ENCODE measurements at regions not wholly inside any gene's neighbourhood (a gene's known extent, or its start where the extent isn't known, plus 50 kb on each side); places are given as distances from the start of the nearest gene placed in this dataset.

GRCh38 chr6:115631028-115631427, 429.7 kb downstream of the FRK start:
- Histone ChIP-seq H3K27ac (ENCODE audit: low read depth, low read length, poor library complexity, severe bottlenecking) (no peak overlapping the region), H3K4me2 (ENCODE audit: low read length) (no peak overlapping the region), H2AFZ (ENCODE audit: low read length) (no peak overlapping the region), H3K9ac (ENCODE audit: low read length) (no peak overlapping the region), H3K36me3 (ENCODE audit: insufficient read depth, low read length) (no peaks in the 10 kb centered on the region), H4K20me1 (ENCODE audit: insufficient read depth, low read length) (no peaks in the 10 kb centered on the region), H3K79me2 (ENCODE audit: insufficient read depth, low read length) (no peaks in the 10 kb centered on the region), H3K27me3 (ENCODE audit: insufficient read depth, low read length) (no peaks in the 10 kb centered on the region), H3K4me1 (ENCODE audit: insufficient read depth, low read length, severe bottlenecking) (no peaks in the 10 kb centered on the region), H3K9me3 (ENCODE audit: low read length) (no peaks in the 10 kb centered on the region), H3K4me3 (ENCODE audit: low read depth, low read length, poor library complexity, severe bottlenecking) (no peak overlapping the region), H3F3A (ENCODE audit: insufficient read depth, low read length) (no peaks in the 10 kb centered on the region), H3K9me2 (ENCODE audit: low read depth, low read length) (no peaks in the 10 kb centered on the region)
- TF ChIP-seq CTCF (IDR thresholded peaks at IDR 0.05; ENCODE audit: low read length) (no peak), EZH2 (IDR thresholded peaks at IDR 0.05; ENCODE audit: borderline replicate concordance, low read length) (no peak)

- Histone ChIP-seq H3K36me3 (ENCODE audit: insufficient read depth, low read length) (no peaks in the 10 kb centered on the region), H3K9me2 (ENCODE audit: low read depth, low read length) (no peaks in the 10 kb centered on the region), H3K4me3 (ENCODE audit: low read depth, low read length, poor library complexity, severe bottlenecking) (no peak overlapping the region), H3K4me1 (ENCODE audit: insufficient read depth, low read length, severe bottlenecking) (no peaks in the 10 kb centered on the region), H3K79me2 (ENCODE audit: insufficient read depth, low read length) (no peaks in the 10 kb centered on the region), H3K9ac (ENCODE audit: low read length) (no peak overlapping the region), H3K4me2 (ENCODE audit: low read length) (no peak overlapping the region), H2AFZ (ENCODE audit: low read length) (no peak overlapping the region), H3K27me3 (ENCODE audit: insufficient read depth, low read length) (no peaks in the 10 kb centered on the region), H3K27ac (ENCODE audit: low read depth, low read length, poor library complexity, severe bottlenecking) (no peak overlapping the region), H3K9me3 (ENCODE audit: low read length) (no peaks in the 10 kb centered on the region), H4K20me1 (ENCODE audit: insufficient read depth, low read length) (no peaks in the 10 kb centered on the region), H3F3A (ENCODE audit: insufficient read depth, low read length) (no peaks in the 10 kb centered on the region)
- TF ChIP-seq EZH2 (IDR thresholded peaks at IDR 0.05; ENCODE audit: borderline replicate concordance, low read length) (no peak), CTCF (IDR thresholded peaks at IDR 0.05; ENCODE audit: low read length) (no peak)
Observed at GRCh38 chr6:115630424-115631024, 430.2 kb downstream of the FRK start.

GRCh38 chr6:115629415-115629814, 431.3 kb downstream of the FRK start:
- no peaks in the 10 kb centered on the region for H3K9me3 ChIP-seq (ENCODE audit: low read length)
- no peak overlapping the region for H3K4me2 ChIP-seq (ENCODE audit: low read length)
- H3K4me1 ChIP-seq (ENCODE audit: insufficient read depth, low read length, severe bottlenecking), result no peaks in the 10 kb centered on the region
- H3K4me3 ChIP-seq (ENCODE audit: low read depth, low read length, poor library complexity, severe bottlenecking), result no peak overlapping the region
- H3K9ac ChIP-seq (ENCODE audit: low read length), result no peak overlapping the region
- no peaks in the 10 kb centered on the region for H3F3A ChIP-seq (ENCODE audit: insufficient read depth, low read length)
- no peaks in the 10 kb centered on the region for H4K20me1 ChIP-seq (ENCODE audit: insufficient read depth, low read length)
- H3K9me2 ChIP-seq (ENCODE audit: low read depth, low read length), result no peaks in the 10 kb centered on the region
- no peak overlapping the region for H2AFZ ChIP-seq (ENCODE audit: low read length)
- TF ChIP-seq CTCF (IDR thresholded peaks at IDR 0.05; ENCODE audit: low read length) (no peak), EZH2 (IDR thresholded peaks at IDR 0.05; ENCODE audit: borderline replicate concordance, low read length) (no peak)
- H3K36me3 ChIP-seq (ENCODE audit: insufficient read depth, low read length), result no peaks in the 10 kb centered on the region
- H3K27ac ChIP-seq (ENCODE audit: low read depth, low read length, poor library complexity, severe bottlenecking), result no peak overlapping the region
- H3K27me3 ChIP-seq (ENCODE audit: insufficient read depth, low read length), result no peaks in the 10 kb centered on the region
- no peaks in the 10 kb centered on the region for H3K79me2 ChIP-seq (ENCODE audit: insufficient read depth, low read length)

Measured in OCI-LY1 (cell line).